Kidney (tissue), 13 donors: ENCODE measurements at regions not wholly inside any gene's neighbourhood (a gene's known extent, or its start where the extent isn't known, plus 50 kb on each side); places are given as distances from the start of the nearest gene placed in this dataset.

Source experiments
- DNase-seq, 5 donors: peaks; one replicate each; pipeline ENCODE4 v3.0.0-alpha.2; 2013 to 2020
- FAIRE-seq: peaks from 2 replicates; lab custom pipeline; 2012; peaks lifted over from hg19 to GRCh38; lab: Jason Lieb, UNC
- H3K27ac ChIP-seq, 2 donors: one replicate each; pipeline ENCODE4 v1.7.0; 2013; ENCODE audit warnings: low read depth in 2 of 2, low read length in 2 of 2, inconsistent platforms in 1 of 2
- H3K27me3 ChIP-seq: one replicate; pipeline ENCODE4 v1.7.1; 2013; ENCODE audit warnings: low read length, inconsistent platforms; ENCODE audit not compliant: control insufficient read depth, insufficient read depth
- H3K36me3 ChIP-seq, 3 donors: one replicate each; pipeline versions ENCODE4 v1.7.0 to v1.7.1; 2013; ENCODE audit warnings: low read length in 3 of 3, control low read depth in 1 of 3, inconsistent platforms in 1 of 3; ENCODE audit not compliant: insufficient read depth in 3 of 3, control insufficient read depth in 2 of 3
- H3K4me1 ChIP-seq, 3 donors: one replicate each; pipeline versions ENCODE4 v1.7.0 to v1.7.1; 2013; ENCODE audit warnings: low read length in 3 of 3, inconsistent platforms in 1 of 3, low read depth in 1 of 3; ENCODE audit not compliant: control insufficient read depth in 2 of 3, insufficient read depth in 2 of 3
- H3K4me3 ChIP-seq, 3 donors: one replicate each; pipeline versions ENCODE4 v1.7.0 to v1.8.1; 2013; ENCODE audit warnings: low read length in 3 of 3, control low read depth in 1 of 3, inconsistent platforms in 1 of 3
- H3K9ac ChIP-seq, 3 donors: one replicate each; pipeline versions ENCODE4 v1.7.0 to v1.7.1; 2013; ENCODE audit warnings: low read length in 3 of 3, control low read depth in 1 of 3, inconsistent platforms in 1 of 3
- H3K9me3 ChIP-seq, 3 donors: one replicate each; pipeline versions ENCODE4 v1.7.0 to v1.7.1; 2013; ENCODE audit warnings: low read length in 3 of 3, control low read depth in 1 of 3, inconsistent platforms in 1 of 3; ENCODE audit not compliant: control insufficient read depth in 2 of 3, insufficient read depth in 1 of 3
- CTCF ChIP-seq: IDR thresholded peaks from 3 replicates; pipeline ENCODE4 v1.5.1; 2012; ENCODE audit warnings: mild to moderate bottlenecking, moderate library complexity, borderline replicate concordance; ENCODE audit not compliant: insufficient read depth; ENCODE audit errors: extremely low read depth
- intact Hi-C: fragments of 100-400 bp; cut with DNase I; formaldehyde crosslinking; loops from one replicate; pipeline ENCODE4 v1.11.1; 2022
- donor health status: control.
- donor health status: control.
- donor health status: control.
- donor health status: control.
- donor health status: control.
- donor health status: DM: yes; HTN: yes; CAD: no.
- donor health status: Normal renal cell carcinoma (clear cell type).

GRCh38 chr3:137463131-137463530 is 301.0 kb upstream of the SOX14 start:
- Histone ChIP-seq H3K9ac (no peak overlapping the region), H3K9me3 (no peaks in the 10 kb centered on the region), H3K27me3 (no peaks in the 10 kb centered on the region), H3K4me3 (no peak overlapping the region), H3K36me3 (no peaks in the 10 kb centered on the region), H3K27ac (no peak overlapping the region), H3K4me1 (no peaks in the 10 kb centered on the region)
- FAIRE-seq (no peak), DNase-seq (no peak)
- no peak for TF ChIP-seq CTCF
- intact Hi-C loops = no loop called here

- Histone ChIP-seq H3K36me3 (no peaks in the 10 kb centered on the region), H3K4me1 (no peaks in the 10 kb centered on the region), H3K9ac (no peak overlapping the region), H3K9me3 (no peaks in the 10 kb centered on the region), H3K4me3 (no peak overlapping the region), H3K27ac (no peak overlapping the region), H3K27me3 (no peaks in the 10 kb centered on the region)
- DNase-seq = peak in 2 of 5 donors; percentile 18 to 26
- no peak for TF ChIP-seq CTCF
- intact Hi-C loops = no loop called here
- FAIRE-seq = no peak
These were observed 299.8 kb upstream of the SOX14 start for GRCh38 chr3:137464341-137464740.

DNA sequence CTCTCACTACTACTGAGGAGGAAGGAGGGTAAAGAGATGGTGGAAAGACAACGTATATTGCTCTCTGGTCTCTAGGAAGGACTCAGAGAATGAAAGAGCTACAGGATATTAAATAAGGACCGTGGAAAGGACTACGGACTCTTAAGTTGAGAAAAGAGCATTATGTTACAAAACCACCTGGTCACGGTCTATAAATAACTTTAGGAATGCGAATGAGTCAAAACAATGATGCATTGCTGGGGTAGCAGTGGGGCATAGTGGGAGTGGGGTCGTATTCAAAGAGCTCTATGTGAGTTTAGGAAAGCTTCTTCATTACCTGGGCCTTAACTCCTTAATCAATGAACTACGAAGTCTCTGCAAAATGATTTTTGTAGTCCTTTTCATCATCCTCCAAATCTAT is 295.7 kb upstream of the SOX14 start:
- H3K4me1 ChIP-seq = no peaks in the 10 kb centered on the region
- no peaks in the 10 kb centered on the region for H3K36me3 ChIP-seq
- peak in 3 of 5 donors; percentile 34 to 75 (median 70) for DNase-seq
- no peak overlapping the region for H3K4me3 ChIP-seq
- TF ChIP-seq CTCF = no peak
- no peaks in the 10 kb centered on the region for H3K27me3 ChIP-seq
- no peak overlapping the region for H3K9ac ChIP-seq
- intact Hi-C loops = no loop called here
- H3K9me3 ChIP-seq = no peaks in the 10 kb centered on the region
- H3K27ac ChIP-seq = no peak overlapping the region
- no peak for FAIRE-seq

- no peak overlapping the region for H3K9ac ChIP-seq
- H3K4me3 ChIP-seq = no peak overlapping the region
- DNase-seq (no peak), FAIRE-seq (no peak)
- no peaks in the 10 kb centered on the region for H3K9me3 ChIP-seq
- H3K4me1 ChIP-seq = no peaks in the 10 kb centered on the region
- no peaks in the 10 kb centered on the region for H3K27me3 ChIP-seq
- intact Hi-C loops = no loop called here
- no peaks in the 10 kb centered on the region for H3K36me3 ChIP-seq
- no peak overlapping the region for H3K27ac ChIP-seq
- TF ChIP-seq CTCF = no peak
These were observed 294.9 kb upstream of the SOX14 start for GRCh38 chr3:137469263-137469662.
